GM18507 (cell line): ENCODE measurements at regions not wholly inside any gene's neighbourhood (a gene's known extent, or its start where the extent isn't known, plus 50 kb on each side); places are given as distances from the start of the nearest gene placed in this dataset.
"Not testable (repeated sequence)": the region's sequence is repeated elsewhere in the genome, so short reads cannot be mapped to it uniquely, and the experiment has no call there.

Source experiments
- DNase-seq: peaks from one replicate; pipeline ENCODE4 v3.0.0; 2011; ENCODE audit warnings: low read depth; ENCODE audit not compliant: insufficient read length; ENCODE audit errors: extremely low spot score
- FAIRE-seq: peaks from 2 replicates; lab custom pipeline; 2011; peaks lifted over from hg19 to GRCh38; lab: Jason Lieb, UNC

GRCh38 chr6:140736231-140736630, 1361.8 kb upstream of the CITED2 start:
- no peak for FAIRE-seq

GRCh38 chr6:140732991-140733390, 1358.5 kb upstream of the CITED2 start:
- DNase-seq, result no peak
- no peak for FAIRE-seq

More at GRCh38 chr6:140736231-140736630, 1361.8 kb upstream of the CITED2 start:
- no peak for DNase-seq

- FAIRE-seq, result no peak
Measured at GRCh38 chr6:140732155-140732554, 1357.7 kb upstream of the CITED2 start.

GRCh38 chr6:140731741-140732140, 1357.3 kb upstream of the CITED2 start:
- no peak for FAIRE-seq

More at GRCh38 chr6:140732155-140732554, 1357.7 kb upstream of the CITED2 start:
- no peak for DNase-seq

GRCh38 chr6:140729521-140729920, 1355.1 kb upstream of the CITED2 start:
- FAIRE-seq (no peak), DNase-seq (no peak)

More at GRCh38 chr6:140731741-140732140, 1357.3 kb upstream of the CITED2 start:
- no peak for DNase-seq

- no peak for FAIRE-seq
Measured at GRCh38 chr6:140718021-140718420, 1343.6 kb upstream of the CITED2 start.

GRCh38 chr6:140713495-140713894, 1339.0 kb upstream of the CITED2 start:
- no peak for FAIRE-seq
- no peak for DNase-seq

More at GRCh38 chr6:140718021-140718420, 1343.6 kb upstream of the CITED2 start:
- no peak for DNase-seq

GRCh38 chr6:140711019-140711613, 1336.7 kb upstream of the CITED2 start:
- DNase-seq (no peak), FAIRE-seq (no peak)

- no peak for DNase-seq
- FAIRE-seq, result no peak
Measured at GRCh38 chr6:140708441-140708840, 1334.0 kb upstream of the CITED2 start.

GRCh38 chr6:140704008-140704407, 1329.6 kb upstream of the CITED2 start:
- DNase-seq, FAIRE-seq: not testable (repeated sequence)

GRCh38 chr6:140697585-140697984, 1323.1 kb upstream of the CITED2 start:
- DNase-seq (no peak), FAIRE-seq (no peak)

- FAIRE-seq (no peak), DNase-seq (no peak)
Measured at GRCh38 chr6:140684776-140685550, 1310.5 kb upstream of the CITED2 start.

- DNase-seq (no peak), FAIRE-seq (no peak)
Measured at GRCh38 chr6:140677781-140678528, 1303.5 kb upstream of the CITED2 start.

GRCh38 chr6:140671926-140672325, 1297.5 kb upstream of the CITED2 start:
- FAIRE-seq, result peak; percentile 54

GRCh38 chr6:140670021-140670420, 1295.6 kb upstream of the CITED2 start:
- DNase-seq (no peak), FAIRE-seq (no peak)

More at GRCh38 chr6:140671926-140672325, 1297.5 kb upstream of the CITED2 start:
- no peak for DNase-seq

- DNase-seq (no peak), FAIRE-seq (no peak)
Measured at GRCh38 chr6:140669321-140669720, 1294.9 kb upstream of the CITED2 start.

- DNase-seq, result no peak
Measured at GRCh38 chr6:140663772-140664171, 1289.3 kb upstream of the CITED2 start.

GRCh38 chr6:140663094-140663493, 1288.6 kb upstream of the CITED2 start:
- DNase-seq (no peak), FAIRE-seq (no peak)

More at GRCh38 chr6:140663772-140664171, 1289.3 kb upstream of the CITED2 start:
- FAIRE-seq, result no peak

GRCh38 chr6:140661691-140662090, 1287.2 kb upstream of the CITED2 start:
- no peak for DNase-seq
- no peak for FAIRE-seq

- DNase-seq (no peak), FAIRE-seq (no peak)
Measured at GRCh38 chr6:140660295-140660694, 1285.8 kb upstream of the CITED2 start.
